ENCODE measurements at regions not wholly inside any gene's neighbourhood (a gene's known extent, or its start where the extent isn't known, plus 50 kb on each side); places are given as distances from the start of the nearest gene placed in this dataset.

GRCh38 chr11:35077709-35078469 is 61.1 kb upstream of the CD44 start:
- DNase-seq (ENCODE audit: low read depth): peak; percentile 45

DNA sequence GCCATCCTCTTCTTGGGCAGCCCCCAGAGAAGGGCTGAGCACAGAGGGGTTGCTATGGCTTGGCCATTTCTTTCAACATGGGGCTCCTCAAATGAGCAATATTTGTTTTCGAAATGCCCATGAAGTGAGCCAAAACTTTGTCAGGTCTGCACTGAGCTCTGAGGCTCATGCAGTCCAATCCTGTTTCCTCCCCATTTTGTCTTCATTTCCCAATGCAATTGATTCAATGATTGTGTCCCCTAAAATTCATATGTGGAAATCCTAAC is 60.6 kb upstream of the CD44 start:
- no peak for DNase-seq (ENCODE audit: low read depth)

GRCh38 chr11:35079611-35080010 is 59.4 kb upstream of the CD44 start:
- no peak for DNase-seq (ENCODE audit: low read depth)

GRCh38 chr11:35082321-35083180 is 56.4 kb upstream of the CD44 start:
- DNase-seq (ENCODE audit: low read depth): peak; percentile 67

GRCh38 chr11:35083181-35083430 is 55.9 kb upstream of the CD44 start:
- DNase-seq (ENCODE audit: low read depth): no peak

DNA sequence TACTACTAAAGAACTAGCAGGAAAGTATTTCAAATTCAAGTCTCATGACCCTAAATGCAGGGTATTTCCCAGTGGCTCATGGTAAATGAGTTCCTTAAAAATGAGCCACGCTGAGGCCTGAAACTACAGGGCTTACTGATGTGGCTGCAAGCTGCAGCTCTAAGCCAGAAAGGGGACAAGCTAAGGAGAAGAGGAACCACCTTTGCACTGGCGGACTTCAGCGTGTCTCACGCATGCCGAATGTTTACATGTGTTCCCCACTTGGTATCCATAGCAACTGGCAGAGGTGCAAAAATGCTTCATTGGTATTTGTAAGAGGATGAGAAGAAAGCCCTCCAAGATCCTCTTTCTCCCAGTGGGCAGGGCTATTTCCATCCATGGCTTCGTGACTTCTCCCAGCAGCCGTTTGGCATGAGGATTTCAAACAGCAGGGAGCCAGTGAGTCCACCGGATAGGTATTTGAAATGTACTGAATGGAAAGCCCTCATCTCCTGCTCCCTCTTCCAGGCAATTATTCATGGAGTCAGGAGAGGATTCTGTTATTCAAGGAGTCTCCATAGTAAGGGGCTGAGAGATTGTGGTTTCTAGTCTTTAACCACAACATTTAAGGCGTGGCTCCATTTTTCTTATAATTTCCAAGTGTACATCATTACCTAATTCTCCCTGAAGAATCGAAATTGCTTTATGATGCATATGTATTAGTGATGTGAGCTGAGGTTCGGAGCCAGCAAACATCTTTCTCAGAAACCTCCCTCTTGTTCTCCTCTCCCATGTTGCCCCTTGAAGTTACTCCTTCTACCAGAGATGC is 55.3 kb upstream of the CD44 start:
- peak; percentile 39 for DNase-seq (ENCODE audit: low read depth)

- DNase-seq (ENCODE audit: low read depth): no peak
Observed at GRCh38 chr11:35084817-35085440, 54.0 kb upstream of the CD44 start.

- no peak for DNase-seq (ENCODE audit: low read depth)
Observed at GRCh38 chr11:35085531-35086165, 53.3 kb upstream of the CD44 start.

DNA sequence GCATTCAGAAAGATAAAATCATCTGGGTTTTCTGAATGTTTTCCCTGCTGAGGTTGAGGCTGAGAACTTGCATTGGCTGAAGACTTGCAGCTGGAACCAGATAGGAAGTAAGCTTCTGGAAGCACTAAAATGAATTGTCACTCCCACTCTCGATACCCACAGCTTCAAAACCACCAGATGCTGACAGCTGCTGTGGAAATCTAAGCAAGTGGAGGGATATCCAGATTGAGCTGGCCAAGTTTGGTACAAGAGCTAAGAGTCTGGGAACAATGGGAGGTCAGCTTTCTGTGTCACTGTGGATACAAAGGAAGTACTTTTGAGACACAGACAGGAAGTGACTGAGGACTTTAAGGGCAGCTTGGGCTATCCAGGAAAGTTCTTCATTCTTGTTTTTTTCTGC is 51.3 kb upstream of the CD44 start:
- DNase-seq (ENCODE audit: low read depth): no peak

- no peak for DNase-seq (ENCODE audit: low read depth)
Observed at GRCh38 chr11:35088226-35088625, 50.7 kb upstream of the CD44 start.

- no peak for DNase-seq (ENCODE audit: low read depth)
Observed at GRCh38 chr11:35088676-35089075, 50.3 kb upstream of the CD44 start.

Measured in stimulated activated CD8-positive, alpha-beta memory T cell treated with anti-CD3 and anti-CD28 coated beads, Interleukin-12 subunit alpha, Interleukin-12 subunit beta, amount 100 ng/mL, for 1 hour (primary cell).